Prostate gland (tissue), 2 donors: ENCODE measurements at regions not wholly inside any gene's neighbourhood (a gene's known extent, or its start where the extent isn't known, plus 50 kb on each side); places are given as distances from the start of the nearest gene placed in this dataset.

ENCODE experiments used
- DNase-seq: peaks from one replicate; pipeline ENCODE4 v3.0.0-alpha.2; 2019; ENCODE audit warnings: low spot score
- H3K27ac ChIP-seq, 2 donors: fragments of 200-600 bp; sonication (generic); 2 replicates each; pipeline ENCODE4 v1.5.1; 2017 to 2019
- H3K27me3 ChIP-seq: fragments of 200-600 bp; sonication (generic); replicated peaks from 2 replicates; pipeline ENCODE4 v1.5.1; 2019; ENCODE audit not compliant: insufficient read depth
- H3K36me3 ChIP-seq, 2 donors: fragments of 200-600 bp; sonication (generic); 1 replicate in 1 of 2; 2 replicates in 1 of 2; pipeline versions ENCODE4 v1.5.1 to v1.8.1; 2017 to 2019
- H3K4me1 ChIP-seq: fragments of 200-600 bp; sonication (generic); replicated peaks from 2 replicates; pipeline ENCODE4 v1.5.1; 2019
- H3K4me3 ChIP-seq, 2 donors: fragments of 200-600 bp; sonication (generic); 2 replicates each; pipeline ENCODE4 v1.5.1; 2017 to 2019
- H3K9me3 ChIP-seq: fragments of 200-600 bp; sonication (generic); 2 replicates; pipeline ENCODE4 v1.5.1; 2017
- POLR2A ChIP-seq: fragments of 450-650 bp; IDR thresholded peaks from one replicate; pipeline ENCODE4 v1.6.1; 2016; ENCODE audit warnings: antibody characterized with exemption, mild to moderate bottlenecking
- POLR2AphosphoS5 ChIP-seq: sonication (generic); formaldehyde crosslinking; IDR thresholded peaks from one replicate; pipeline ENCODE4 v1.6.1; 2017; ENCODE audit warnings: antibody characterized with exemption
- WGBS: methylation state at CpG from one replicate; pipeline ENCODE4 v1.1.5; 2018; 5-methylcytosine and 5-hydroxymethylcytosine counted together
- intact Hi-C: fragments of 100-400 bp; cut with DNase I; formaldehyde crosslinking; loops from one replicate; pipeline ENCODE4 v1.14.2; 2022
- TF ChIP-seq, protein P1 (sequence below), 4 experiments: fragments of 200-600 bp in 2 of 4; fragments of 450-650 bp in 2 of 4; sonication (generic) in 2 of 4; IDR thresholded peaks; 1 replicate in 3 of 4; 2 replicates in 1 of 4; pipeline ENCODE4 v1.5.1; 2016 to 2019; ENCODE audit warnings: antibody characterized with exemption in 4 of 4, mild to moderate bottlenecking in 2 of 4, moderate library complexity in 2 of 4

DNA sequence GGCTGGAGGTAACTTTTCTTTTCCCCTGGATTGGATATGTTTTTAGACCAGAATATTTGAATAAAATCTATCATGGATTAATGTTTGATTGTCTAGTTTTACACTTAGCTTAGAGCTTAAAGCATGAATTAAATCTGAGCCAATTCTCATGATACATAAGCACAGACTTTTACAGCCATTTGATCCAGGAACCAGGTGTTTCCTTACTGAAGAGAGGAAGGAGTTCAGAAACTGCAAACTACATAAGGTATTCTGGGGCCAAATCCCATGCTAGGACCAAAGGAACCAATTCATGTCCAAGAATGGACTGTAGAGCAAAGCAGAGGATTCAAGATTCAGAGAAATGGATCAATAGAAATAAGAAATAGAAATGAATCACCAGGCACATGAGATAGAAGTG lies 360.4 kb upstream of the ZNF608 start:
- no peaks in the 10 kb centered on the region for H3K27me3 ChIP-seq
- no peaks in the 10 kb centered on the region for H3K36me3 ChIP-seq
- TF ChIP-seq POLR2A (no peak), POLR2AphosphoS5 (no peak)
- TF ChIP-seq, protein P1, sequence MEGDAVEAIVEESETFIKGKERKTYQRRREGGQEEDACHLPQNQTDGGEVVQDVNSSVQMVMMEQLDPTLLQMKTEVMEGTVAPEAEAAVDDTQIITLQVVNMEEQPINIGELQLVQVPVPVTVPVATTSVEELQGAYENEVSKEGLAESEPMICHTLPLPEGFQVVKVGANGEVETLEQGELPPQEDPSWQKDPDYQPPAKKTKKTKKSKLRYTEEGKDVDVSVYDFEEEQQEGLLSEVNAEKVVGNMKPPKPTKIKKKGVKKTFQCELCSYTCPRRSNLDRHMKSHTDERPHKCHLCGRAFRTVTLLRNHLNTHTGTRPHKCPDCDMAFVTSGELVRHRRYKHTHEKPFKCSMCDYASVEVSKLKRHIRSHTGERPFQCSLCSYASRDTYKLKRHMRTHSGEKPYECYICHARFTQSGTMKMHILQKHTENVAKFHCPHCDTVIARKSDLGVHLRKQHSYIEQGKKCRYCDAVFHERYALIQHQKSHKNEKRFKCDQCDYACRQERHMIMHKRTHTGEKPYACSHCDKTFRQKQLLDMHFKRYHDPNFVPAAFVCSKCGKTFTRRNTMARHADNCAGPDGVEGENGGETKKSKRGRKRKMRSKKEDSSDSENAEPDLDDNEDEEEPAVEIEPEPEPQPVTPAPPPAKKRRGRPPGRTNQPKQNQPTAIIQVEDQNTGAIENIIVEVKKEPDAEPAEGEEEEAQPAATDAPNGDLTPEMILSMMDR (IDR thresholded peaks at IDR 0.05), result no peak
- intact Hi-C loops, result no loop called here
- no peaks in the 10 kb centered on the region for H3K9me3 ChIP-seq
- no peak overlapping the region for H3K27ac ChIP-seq
- no peaks in the 10 kb centered on the region for H3K4me1 ChIP-seq
- DNase-seq, result no peak
- H3K4me3 ChIP-seq, result no peak overlapping the region

DNA sequence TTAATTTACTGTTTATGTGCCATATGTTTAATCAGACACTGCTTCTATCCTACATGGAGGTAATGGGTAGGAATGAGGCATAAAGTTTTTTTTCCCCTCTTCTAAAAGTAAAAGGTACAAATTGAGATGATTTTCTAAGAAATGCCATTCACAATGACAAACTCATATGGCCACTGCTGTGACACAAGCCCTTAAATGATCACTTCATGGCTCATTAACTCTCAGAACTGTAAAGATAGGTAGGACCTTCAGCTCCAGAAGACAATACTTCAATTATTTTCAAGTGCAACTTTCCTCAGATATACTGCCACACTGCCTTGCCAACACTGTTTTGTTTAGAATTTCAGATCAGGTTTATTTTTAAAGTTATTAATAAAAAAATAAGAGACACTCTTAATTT lies 362.9 kb upstream of the ZNF608 start:
- Histone ChIP-seq H3K4me1 (no peaks in the 10 kb centered on the region), H3K27ac (no peak overlapping the region), H3K9me3 (no peaks in the 10 kb centered on the region), H3K4me3 (no peak overlapping the region), H3K27me3 (no peaks in the 10 kb centered on the region), H3K36me3 (no peaks in the 10 kb centered on the region)
- TF ChIP-seq POLR2A (no peak), POLR2AphosphoS5 (no peak)
- TF ChIP-seq, protein P1 (IDR thresholded peaks at IDR 0.05), result no peak
- DNase-seq, result no peak
- intact Hi-C loops, result no loop called here

DNA sequence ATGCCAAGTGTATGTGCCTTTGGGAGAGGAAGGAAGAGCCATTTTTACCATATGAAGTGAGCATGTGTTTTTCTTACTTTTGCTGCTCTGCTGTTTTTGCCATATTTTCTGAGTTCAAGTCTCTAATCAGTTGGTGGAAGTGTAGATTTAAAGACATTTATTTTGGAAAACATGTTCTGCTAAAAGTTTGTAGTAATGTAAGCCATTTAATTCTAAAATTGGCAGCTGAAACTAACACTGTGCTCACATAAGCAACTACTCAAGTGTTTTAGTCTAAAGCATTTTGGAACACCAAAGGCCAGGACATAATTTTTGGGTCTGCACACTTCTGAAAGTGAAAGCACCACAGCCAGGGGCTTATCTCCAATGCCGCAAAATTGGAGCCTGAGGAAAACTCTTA lies 363.4 kb upstream of the ZNF608 start:
- Histone ChIP-seq H3K27ac (no peak overlapping the region), H3K4me3 (no peak overlapping the region), H3K27me3 (no peaks in the 10 kb centered on the region), H3K9me3 (no peaks in the 10 kb centered on the region), H3K36me3 (no peaks in the 10 kb centered on the region), H3K4me1 (no peaks in the 10 kb centered on the region)
- DNase-seq, result no peak
- intact Hi-C loops, result no loop called here
- WGBS, result 70% methylated on average over 1 of the region's 1 CpG
- TF ChIP-seq, protein P1 (IDR thresholded peaks at IDR 0.05), result no peak
- TF ChIP-seq POLR2A (no peak), POLR2AphosphoS5 (no peak)

DNA sequence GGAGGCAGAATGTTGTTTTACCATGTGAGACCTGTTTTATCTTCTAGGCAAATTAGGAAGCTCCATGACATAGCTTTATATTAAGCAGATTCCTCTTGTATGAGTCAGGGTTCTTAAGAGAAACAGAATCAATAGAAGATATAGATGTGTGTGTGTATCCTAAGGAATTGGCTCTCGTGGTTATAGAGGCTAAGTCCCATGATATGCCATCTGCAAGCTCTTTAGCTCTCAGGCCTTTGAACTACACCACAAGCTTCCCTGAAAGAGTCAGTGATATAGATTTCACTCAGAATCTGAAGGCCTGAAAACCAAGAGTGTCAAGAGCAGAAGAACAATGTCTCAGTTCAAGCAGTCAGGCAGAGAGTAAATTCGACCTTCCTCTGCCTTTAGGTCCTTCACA lies 365.8 kb upstream of the ZNF608 start:
- no peak for TF ChIP-seq POLR2A
- no peak for TF ChIP-seq POLR2AphosphoS5
- TF ChIP-seq, protein P1 (IDR thresholded peaks at IDR 0.05), result no peak
- no peaks in the 10 kb centered on the region for H3K36me3 ChIP-seq
- 84% methylated on average over 2 of the region's 2 CpGs for WGBS
- H3K27me3 ChIP-seq, result no peaks in the 10 kb centered on the region
- H3K4me3 ChIP-seq, result no peak overlapping the region
- intact Hi-C loops, result no loop called here
- DNase-seq, result no peak
- H3K4me1 ChIP-seq, result no peaks in the 10 kb centered on the region
- no peaks in the 10 kb centered on the region for H3K9me3 ChIP-seq
- H3K27ac ChIP-seq, result no peak overlapping the region

DNA sequence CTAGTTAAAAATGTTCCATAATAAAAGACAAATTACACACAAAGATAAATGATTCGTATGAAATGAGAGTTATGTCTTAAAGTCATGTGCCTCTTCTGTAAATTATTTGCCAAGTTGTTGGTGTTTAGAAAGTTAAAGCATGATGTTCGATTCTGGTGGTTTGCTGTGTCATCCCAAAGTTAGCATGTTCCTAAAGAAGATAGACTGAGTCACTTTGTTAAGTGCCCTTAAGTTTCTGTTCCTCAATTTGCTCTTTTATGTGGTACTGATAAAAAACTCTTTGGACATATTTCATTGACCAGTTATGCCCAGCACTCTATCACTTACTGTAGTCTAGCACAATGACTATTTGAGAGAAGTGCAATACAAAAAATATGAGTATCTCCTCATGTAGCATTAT lies 366.9 kb upstream of the ZNF608 start:
- Histone ChIP-seq H3K4me3 (no peak overlapping the region), H3K36me3 (no peaks in the 10 kb centered on the region), H3K9me3 (no peaks in the 10 kb centered on the region), H3K4me1 (no peaks in the 10 kb centered on the region), H3K27me3 (no peaks in the 10 kb centered on the region), H3K27ac (no peak overlapping the region)
- WGBS, result 73% methylated on average over 2 of the region's 2 CpGs
- DNase-seq, result no peak
- TF ChIP-seq POLR2AphosphoS5 (no peak), POLR2A (no peak)
- TF ChIP-seq, protein P1 (IDR thresholded peaks at IDR 0.05), result no peak
- intact Hi-C loops, result no loop called here
